KMS-11 (cell line): ENCODE measurements at regions not wholly inside any gene's neighbourhood (a gene's known extent, or its start where the extent isn't known, plus 50 kb on each side); places are given as distances from the start of the nearest gene placed in this dataset.

Experiments used
- H2AFZ ChIP-seq: fragments of 200-600 bp; sonication (generic); 2 replicates; pipeline ENCODE4 v1.6.1; 2016; ENCODE audit warnings: antibody characterized with exemption, mixed run types, low read depth
- H3K27ac ChIP-seq: fragments of 200-600 bp; sonication (generic); 2 replicates; pipeline ENCODE4 v1.6.1; 2016; ENCODE audit warnings: mild to moderate bottlenecking, mixed run types
- H3K27me3 ChIP-seq: fragments of 200-600 bp; sonication (generic); 2 replicates; pipeline ENCODE4 v1.6.1; 2017; ENCODE audit warnings: mild to moderate bottlenecking, low read depth, mixed run types, moderate library complexity; ENCODE audit not compliant: insufficient read depth
- H3K36me3 ChIP-seq: fragments of 200-600 bp; sonication (generic); 2 replicates; pipeline ENCODE4 v1.6.1; 2017; ENCODE audit warnings: mild to moderate bottlenecking, mixed run types; ENCODE audit not compliant: insufficient read depth
- H3K4me1 ChIP-seq: fragments of 200-600 bp; sonication (generic); 2 replicates; pipeline ENCODE4 v1.6.1; 2016; ENCODE audit warnings: mild to moderate bottlenecking, low read depth, mixed run types; ENCODE audit not compliant: poor library complexity, severe bottlenecking
- H3K4me2 ChIP-seq: fragments of 200-600 bp; sonication (generic); 2 replicates; pipeline ENCODE4 v1.7.0; 2016; ENCODE audit warnings: mild to moderate bottlenecking, mixed run types
- H3K4me3 ChIP-seq: fragments of 200-600 bp; sonication (generic); IDR thresholded peaks from 2 replicates; pipeline ENCODE4 v1.6.1; 2017; ENCODE audit warnings: low read depth, low read length, mixed read lengths; ENCODE audit not compliant: insufficient read depth
- H3K79me2 ChIP-seq: fragments of 200-600 bp; sonication (generic); 2 replicates; pipeline ENCODE4 v1.6.1; 2016; ENCODE audit warnings: low read depth, mixed run types; ENCODE audit not compliant: insufficient read depth
- H3K9ac ChIP-seq: fragments of 200-600 bp; sonication (generic); 2 replicates; pipeline ENCODE4 v1.6.1; 2016; ENCODE audit warnings: mild to moderate bottlenecking, mixed run types
- H4K20me1 ChIP-seq: fragments of 200-600 bp; sonication (generic); 2 replicates; pipeline ENCODE4 v1.6.1; 2016; ENCODE audit warnings: mild to moderate bottlenecking, mixed run types; ENCODE audit not compliant: insufficient read depth
- CTCF ChIP-seq: fragments of 200-600 bp; sonication (generic); conservative IDR thresholded peaks from 2 replicates; pipeline ENCODE4 v1.6.1; 2017; ENCODE audit warnings: low read depth, mild to moderate bottlenecking, antibody characterized with exemption, low read length, moderate library complexity, mixed read lengths

DNA sequence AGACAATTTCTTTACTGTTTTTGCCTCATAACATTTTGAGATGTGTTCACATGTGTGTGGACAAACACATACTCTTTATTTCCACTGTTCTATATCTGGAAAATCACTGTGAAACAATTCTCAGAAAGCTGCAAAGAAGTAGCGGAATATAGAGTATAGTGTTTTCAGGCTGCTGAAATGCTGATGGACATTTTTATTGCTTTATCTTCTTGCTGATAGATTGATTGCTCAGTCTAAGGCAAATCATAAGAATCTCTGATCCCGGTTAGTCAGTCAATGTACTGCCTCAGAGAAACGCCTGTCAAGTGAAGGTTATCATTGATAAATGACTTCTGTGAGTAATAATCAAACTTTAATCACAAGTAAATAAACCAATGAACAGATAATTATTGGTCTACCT is 364.9 kb upstream of the CTNND2 start:
- Histone ChIP-seq H3K27ac (no peak overlapping the region), H3K4me3 (no peak overlapping the region), H3K4me2 (no peak overlapping the region), H3K36me3 (no peaks in the 10 kb centered on the region), H2AFZ (no peak overlapping the region), H4K20me1 (no peaks in the 10 kb centered on the region), H3K4me1 (no peaks in the 10 kb centered on the region), H3K79me2 (no peaks in the 10 kb centered on the region), H3K9ac (no peak overlapping the region), H3K27me3 (no peaks in the 10 kb centered on the region)
- TF ChIP-seq CTCF: no peak

DNA sequence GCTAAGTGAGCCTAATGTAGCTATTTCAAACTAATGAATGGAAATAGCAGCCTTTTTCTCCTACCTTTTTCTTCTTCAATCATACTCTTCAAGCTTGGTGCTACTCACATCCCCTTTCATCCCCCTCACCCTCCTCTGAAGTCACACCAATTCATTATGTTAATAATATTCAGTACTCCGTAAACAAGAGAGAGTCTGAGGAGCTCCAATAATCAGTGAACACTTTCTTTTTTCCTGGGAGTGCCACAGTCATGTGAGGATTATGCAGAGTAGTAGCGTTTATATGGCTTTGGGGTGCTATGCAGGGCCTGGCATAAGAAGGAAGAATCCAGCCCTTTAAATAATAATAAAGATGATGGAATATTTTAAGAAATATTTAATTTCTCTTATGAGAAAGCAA is 354.3 kb upstream of the CTNND2 start:
- Histone ChIP-seq H3K4me2 (no peak overlapping the region), H4K20me1 (no peaks in the 10 kb centered on the region), H3K27ac (no peak overlapping the region), H3K36me3 (no peaks in the 10 kb centered on the region), H3K79me2 (no peaks in the 10 kb centered on the region), H2AFZ (no peak overlapping the region), H3K4me1 (no peaks in the 10 kb centered on the region), H3K9ac (no peak overlapping the region), H3K27me3 (no peaks in the 10 kb centered on the region), H3K4me3 (no peak overlapping the region)
- TF ChIP-seq CTCF: no peak

DNA sequence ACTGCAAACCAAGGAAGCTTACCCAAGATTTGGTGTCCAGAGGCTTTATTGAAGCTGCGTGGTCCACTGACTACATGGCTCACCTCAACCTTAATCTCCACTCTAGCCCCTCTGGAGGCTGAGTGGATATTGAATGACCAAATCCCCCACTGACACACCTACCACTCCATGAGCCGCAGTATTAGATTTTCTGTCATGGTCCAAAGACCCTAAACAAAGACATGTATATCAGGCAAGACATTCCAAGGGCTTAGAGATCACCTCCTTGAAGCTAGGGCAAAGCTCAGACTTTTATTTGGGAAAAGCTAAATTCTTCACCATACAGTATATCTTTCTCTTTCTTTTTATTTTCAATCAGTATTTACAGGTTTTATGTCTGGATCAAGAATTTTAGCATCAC is 346.2 kb upstream of the CTNND2 start:
- Histone ChIP-seq H3K4me3 (no peak overlapping the region), H3K36me3 (no peaks in the 10 kb centered on the region)
- no peak for TF ChIP-seq CTCF

DNA sequence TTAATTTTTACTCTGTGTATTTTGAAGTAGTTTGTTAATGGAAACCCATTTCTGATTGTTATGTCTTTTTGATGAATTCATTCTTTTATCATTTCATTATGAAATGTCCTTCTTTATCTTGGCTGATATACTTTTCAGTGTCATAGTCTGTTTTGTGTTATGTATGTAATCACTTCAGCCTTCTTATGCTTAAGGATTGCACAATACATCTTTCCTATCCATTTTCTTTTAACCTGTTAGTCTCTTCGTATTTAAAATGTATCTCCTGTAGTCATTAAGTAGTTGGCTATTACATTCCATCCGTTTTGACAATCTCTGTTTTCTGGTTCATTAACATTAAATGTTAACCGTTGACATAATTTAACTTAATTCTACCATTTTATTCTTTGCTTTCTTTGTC is 344.6 kb upstream of the CTNND2 start:
- Histone ChIP-seq H3K27me3 (no peaks in the 10 kb centered on the region), H3K27ac (no peak overlapping the region), H3K4me3 (no peak overlapping the region), H3K36me3 (no peaks in the 10 kb centered on the region), H2AFZ (no peak overlapping the region), H3K4me1 (no peaks in the 10 kb centered on the region), H3K79me2 (no peaks in the 10 kb centered on the region), H3K4me2 (no peak overlapping the region), H4K20me1 (no peaks in the 10 kb centered on the region), H3K9ac (no peak overlapping the region)
- TF ChIP-seq CTCF: no peak

More for the DNA sequence above, 346.2 kb upstream of the CTNND2 start:
- Histone ChIP-seq H3K27me3 (no peaks in the 10 kb centered on the region), H3K4me2 (no peak overlapping the region), H3K79me2 (no peaks in the 10 kb centered on the region), H3K27ac (no peak overlapping the region), H2AFZ (no peak overlapping the region), H3K9ac (no peak overlapping the region), H4K20me1 (no peaks in the 10 kb centered on the region), H3K4me1 (no peaks in the 10 kb centered on the region)

DNA sequence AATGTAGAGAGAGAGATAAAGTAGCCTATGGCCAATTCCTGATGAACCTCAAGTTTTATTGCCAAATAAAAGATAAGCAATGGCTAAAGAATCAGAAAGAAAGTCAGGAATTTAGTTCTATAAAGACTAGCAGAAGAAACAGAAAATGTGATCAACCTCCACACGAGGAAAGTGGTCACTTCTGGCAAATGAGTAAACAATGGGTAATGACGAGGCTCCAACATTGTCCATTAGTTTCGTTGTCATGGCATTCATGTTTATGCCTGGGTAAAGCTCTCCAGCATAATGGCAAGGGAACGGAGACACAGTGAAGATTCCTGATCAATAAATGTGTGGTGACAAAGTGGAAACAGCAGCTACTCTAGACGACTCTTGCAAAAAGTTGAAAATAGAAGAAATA is 341.8 kb upstream of the CTNND2 start:
- no peak for TF ChIP-seq CTCF
- Histone ChIP-seq H3K36me3 (no peaks in the 10 kb centered on the region), H3K79me2 (no peaks in the 10 kb centered on the region), H2AFZ (no peak overlapping the region), H3K27me3 (no peaks in the 10 kb centered on the region), H4K20me1 (no peaks in the 10 kb centered on the region), H3K4me1 (no peaks in the 10 kb centered on the region), H3K4me3 (no peak overlapping the region), H3K27ac (no peak overlapping the region), H3K9ac (no peak overlapping the region), H3K4me2 (no peak overlapping the region)
